CD14-positive monocyte (primary cell): ENCODE measurements at regions not wholly inside any gene's neighbourhood (a gene's known extent, or its start where the extent isn't known, plus 50 kb on each side); places are given as distances from the start of the nearest gene placed in this dataset.

Experiments used
- DNase-seq, 3 donors: peaks; one replicate each; pipeline ENCODE4 v3.0.0-alpha.2; 2011 to 2022
- H2AFZ ChIP-seq: 2 replicates; pipeline ENCODE4 v1.6.0; 2012; ENCODE audit warnings: mild to moderate bottlenecking, low read depth, low read length, inconsistent platforms; ENCODE audit not compliant: insufficient read depth, poor library complexity, severe bottlenecking
- H3K27ac ChIP-seq, 2 donors: 1 replicate in 1 of 2; 2 replicates in 1 of 2; pipeline ENCODE4 v1.5.1; 2012 to 2013; ENCODE audit warnings: low read length in 2 of 2, control low read depth in 1 of 2, inconsistent platforms in 1 of 2, low read depth in 1 of 2, mild to moderate bottlenecking in 1 of 2
- H3K27me3 ChIP-seq, 2 donors: one replicate each; pipeline versions ENCODE4 v1.6.0 to v1.6.1; 2011 to 2013; ENCODE audit warnings: low read length in 2 of 2; ENCODE audit not compliant: control insufficient read depth in 2 of 2, insufficient read depth in 2 of 2
- H3K36me3 ChIP-seq, 2 donors: replicated peaks in 1 of 2; 1 replicate in 1 of 2; 2 replicates in 1 of 2; pipeline versions ENCODE4 v1.5.1 to v1.6.1; 2012 to 2013; ENCODE audit warnings: low read length in 2 of 2, control low read depth in 1 of 2, inconsistent platforms in 1 of 2, mild to moderate bottlenecking in 1 of 2; ENCODE audit not compliant: insufficient read depth in 2 of 2, control insufficient read depth in 1 of 2
- H3K4me1 ChIP-seq, 2 donors: 1 replicate in 1 of 2; 2 replicates in 1 of 2; pipeline versions ENCODE4 v1.5.1 to v1.6.1; 2012 to 2013; ENCODE audit warnings: low read length in 2 of 2, control low read depth in 1 of 2, inconsistent platforms in 1 of 2, mild to moderate bottlenecking in 1 of 2, moderate library complexity in 1 of 2; ENCODE audit not compliant: insufficient read depth in 2 of 2, control insufficient read depth in 1 of 2
- H3K4me2 ChIP-seq: replicated peaks from 2 replicates; pipeline ENCODE3; 2012; ENCODE audit warnings: low read length, moderate library complexity, mild to moderate bottlenecking; ENCODE audit not compliant: poor library complexity, severe bottlenecking; ENCODE audit errors: extremely low read depth
- H3K4me3 ChIP-seq, 3 experiments: fragments of 200-600 bp in 1 of 3; sonication (generic) in 1 of 3; replicated peaks in 1 of 3; 1 replicate in 2 of 3; 2 replicates in 1 of 3; pipeline ENCODE4 v1.5.1; 2011 to 2013; ENCODE audit warnings: low read length in 3 of 3, mild to moderate bottlenecking in 3 of 3, control low read depth in 2 of 3, low read depth in 2 of 3, inconsistent platforms in 1 of 3, moderate library complexity in 1 of 3
- H3K79me2 ChIP-seq: 2 replicates; pipeline ENCODE4 v1.6.0; 2012; ENCODE audit warnings: mild to moderate bottlenecking, control low read depth, inconsistent platforms, low read length, moderate library complexity; ENCODE audit not compliant: insufficient read depth
- H3K9ac ChIP-seq: 2 replicates; pipeline ENCODE4 v1.6.0; 2017; ENCODE audit warnings: low read length, mild to moderate bottlenecking; ENCODE audit not compliant: insufficient read depth, poor library complexity, severe bottlenecking
- H3K9me3 ChIP-seq, 2 donors: replicated peaks in 1 of 2; 1 replicate in 1 of 2; 2 replicates in 1 of 2; pipeline versions ENCODE4 v1.5.1 to v1.6.1; 2012 to 2013; ENCODE audit warnings: low read length in 2 of 2, control low read depth in 1 of 2; ENCODE audit not compliant: control insufficient read depth in 1 of 2, insufficient read depth in 1 of 2
- H4K20me1 ChIP-seq: 2 replicates; pipeline ENCODE4 v1.6.0; 2012; ENCODE audit warnings: mild to moderate bottlenecking, low read length, control low read depth, moderate library complexity; ENCODE audit not compliant: insufficient read depth
- H3K27ac Mint-ChIP-seq, 7 donors: one replicate each; pipeline ENCODE4 v1.8.0; 2020; ENCODE audit warnings: mild to moderate bottlenecking in 7 of 7, mixed read lengths in 7 of 7, moderate library complexity in 6 of 7, inconsistent platforms in 2 of 7
- H3K27me3 Mint-ChIP-seq, 3 donors: one replicate each; pipeline ENCODE4 v1.8.0; 2021 to 2022; ENCODE audit warnings: low read depth in 3 of 3, mild to moderate bottlenecking in 3 of 3, mixed read lengths in 3 of 3, moderate library complexity in 3 of 3, inconsistent platforms in 1 of 3
- H3K36me3 Mint-ChIP-seq, 2 donors: one replicate each; pipeline ENCODE4 v1.8.0; 2020; ENCODE audit warnings: mixed read lengths in 2 of 2, inconsistent platforms in 1 of 2, mild to moderate bottlenecking in 1 of 2
- H3K4me1 Mint-ChIP-seq: one replicate; pipeline ENCODE4 v1.8.0; 2020; ENCODE audit warnings: mild to moderate bottlenecking, mixed read lengths
- H3K4me3 Mint-ChIP-seq, 2 donors: one replicate each; pipeline ENCODE4 v1.8.0; 2020; ENCODE audit warnings: mild to moderate bottlenecking in 2 of 2, mixed read lengths in 2 of 2, moderate library complexity in 1 of 2
- H3K9me3 Mint-ChIP-seq, 7 donors: one replicate each; pipeline ENCODE4 v1.8.0; 2020 to 2022; ENCODE audit warnings: mixed read lengths in 7 of 7, mild to moderate bottlenecking in 6 of 7, moderate library complexity in 6 of 7, inconsistent platforms in 2 of 7
- WGBS: methylation state at CpG from one replicate; pipeline ENCODE4 v1.1.5; 2013; ENCODE audit warnings: missing lambda C conversion rate; ENCODE audit not compliant: insufficient coverage; 5-methylcytosine and 5-hydroxymethylcytosine counted together
- intact Hi-C, 2 donors: fragments of 100-400 bp; cut with micrococcal nuclease; formaldehyde crosslinking; loops; one replicate each; pipeline versions ENCODE4 v1.15.0 to v1.15.1; 2023
- TF ChIP-seq, protein P1 (sequence below): fragments of 200-600 bp; IDR thresholded peaks from one replicate; pipeline ENCODE4 v1.8.0; 2022; ENCODE audit warnings: antibody characterized with exemption, mild to moderate bottlenecking

DNA sequence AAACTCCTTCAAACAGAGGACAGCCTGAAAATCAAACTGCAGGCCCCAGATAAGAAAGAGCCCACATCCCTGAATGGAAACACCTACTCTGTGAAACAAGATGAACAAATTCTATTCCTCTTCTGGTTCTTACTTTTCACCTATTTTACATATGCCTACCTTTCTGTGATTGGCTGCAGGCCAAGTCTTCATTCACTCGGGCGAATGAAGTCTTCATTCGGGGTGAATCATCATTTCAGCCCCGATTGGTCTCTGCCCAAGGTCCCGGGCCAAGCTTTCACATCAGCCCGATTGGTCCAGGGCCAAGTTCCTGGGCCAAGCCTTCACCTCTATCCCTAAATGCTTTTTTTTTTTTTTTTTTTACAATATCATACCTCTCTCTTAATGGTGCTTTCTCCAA, 529.8 kb upstream of the ACTRT1 start:
- H3K4me3 ChIP-seq: no peak overlapping the region
- Mint-ChIP-seq H3K4me3 (no peak overlapping the region), H3K9me3 (peaks cover 0 to 6% (median 2%) of the 10 kb centered on the region in 7 donors), H3K27me3 (no peaks in the 10 kb centered on the region), H3K27ac (no peak overlapping the region), H3K36me3 (no peaks in the 10 kb centered on the region), H3K4me1 (no peaks in the 10 kb centered on the region)
- H3K27me3 ChIP-seq: no peaks in the 10 kb centered on the region
- H3K4me2 ChIP-seq: no peak overlapping the region
- H3K79me2 ChIP-seq: no peaks in the 10 kb centered on the region
- WGBS: 95% methylated on average over 6 of the region's 6 CpGs
- H2AFZ ChIP-seq: no peak overlapping the region
- no peaks in the 10 kb centered on the region for H4K20me1 ChIP-seq
- intact Hi-C loops: no loop called here
- no peaks in the 10 kb centered on the region for H3K4me1 ChIP-seq
- H3K36me3 ChIP-seq: no peaks in the 10 kb centered on the region
- H3K9ac ChIP-seq: no peak overlapping the region
- H3K27ac ChIP-seq: no peak overlapping the region
- DNase-seq: no peak
- TF ChIP-seq, protein P1, sequence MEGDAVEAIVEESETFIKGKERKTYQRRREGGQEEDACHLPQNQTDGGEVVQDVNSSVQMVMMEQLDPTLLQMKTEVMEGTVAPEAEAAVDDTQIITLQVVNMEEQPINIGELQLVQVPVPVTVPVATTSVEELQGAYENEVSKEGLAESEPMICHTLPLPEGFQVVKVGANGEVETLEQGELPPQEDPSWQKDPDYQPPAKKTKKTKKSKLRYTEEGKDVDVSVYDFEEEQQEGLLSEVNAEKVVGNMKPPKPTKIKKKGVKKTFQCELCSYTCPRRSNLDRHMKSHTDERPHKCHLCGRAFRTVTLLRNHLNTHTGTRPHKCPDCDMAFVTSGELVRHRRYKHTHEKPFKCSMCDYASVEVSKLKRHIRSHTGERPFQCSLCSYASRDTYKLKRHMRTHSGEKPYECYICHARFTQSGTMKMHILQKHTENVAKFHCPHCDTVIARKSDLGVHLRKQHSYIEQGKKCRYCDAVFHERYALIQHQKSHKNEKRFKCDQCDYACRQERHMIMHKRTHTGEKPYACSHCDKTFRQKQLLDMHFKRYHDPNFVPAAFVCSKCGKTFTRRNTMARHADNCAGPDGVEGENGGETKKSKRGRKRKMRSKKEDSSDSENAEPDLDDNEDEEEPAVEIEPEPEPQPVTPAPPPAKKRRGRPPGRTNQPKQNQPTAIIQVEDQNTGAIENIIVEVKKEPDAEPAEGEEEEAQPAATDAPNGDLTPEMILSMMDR: no peak
- peaks cover 0 to 3% of the 10 kb centered on the region in 2 donors for H3K9me3 ChIP-seq

DNA sequence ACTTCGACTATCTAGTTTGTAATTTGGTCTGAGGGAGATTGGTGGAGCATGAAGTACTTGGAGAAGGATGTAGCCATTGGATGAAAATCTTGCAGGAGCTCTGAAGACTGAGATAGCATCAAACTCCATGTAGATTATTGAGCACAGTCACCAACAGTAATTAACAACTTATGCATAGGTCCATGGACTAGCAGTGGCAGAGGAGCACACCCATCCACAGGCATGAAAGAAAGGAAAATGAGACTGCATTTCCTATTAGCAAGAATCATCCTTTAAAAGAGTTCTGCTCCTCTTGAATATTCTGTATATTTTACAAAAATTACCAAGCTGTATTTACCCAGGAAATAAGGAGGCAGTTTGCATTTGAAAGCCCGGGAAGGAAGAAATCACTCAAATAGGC, 529.4 kb upstream of the ACTRT1 start:
- Histone ChIP-seq H4K20me1 (no peaks in the 10 kb centered on the region), H3K9ac (no peak overlapping the region), H3K4me3 (no peak overlapping the region), H3K4me1 (no peaks in the 10 kb centered on the region), H3K9me3 (peaks cover 0 to 3% of the 10 kb centered on the region in 2 donors), H3K4me2 (no peak overlapping the region), H3K36me3 (no peaks in the 10 kb centered on the region), H3K79me2 (no peaks in the 10 kb centered on the region), H3K27me3 (no peaks in the 10 kb centered on the region), H3K27ac (no peak overlapping the region), H2AFZ (no peak overlapping the region)
- DNase-seq: no peak
- WGBS: no CpG with 5 or more reads among the region's 2 CpGs
- H3K4me3 Mint-ChIP-seq: no peak overlapping the region
- H3K9me3 Mint-ChIP-seq: peaks cover 0 to 6% (median 2%) of the 10 kb centered on the region in 7 donors
- no peak overlapping the region for H3K27ac Mint-ChIP-seq
- intact Hi-C loops: no loop called here
- H3K36me3 Mint-ChIP-seq: no peaks in the 10 kb centered on the region
- H3K27me3 Mint-ChIP-seq: peaks cover 0 to 2% (median 0%) of the 10 kb centered on the region in 3 donors
- TF ChIP-seq, protein P1: no peak
- no peaks in the 10 kb centered on the region for H3K4me1 Mint-ChIP-seq
